ENCODE measurements at regions not wholly inside any gene's neighbourhood (a gene's known extent, or its start where the extent isn't known, plus 50 kb on each side); places are given as distances from the start of the nearest gene placed in this dataset.

- Histone ChIP-seq H3K27me3 (ENCODE audit: insufficient read depth, low read length, poor library complexity, severe bottlenecking) (no peaks in the 10 kb centered on the region), H4K20me1 (ENCODE audit: insufficient read depth, low read length, poor library complexity, severe bottlenecking) (no peaks in the 10 kb centered on the region), H3F3A (ENCODE audit: low read depth) (no peaks in the 10 kb centered on the region), H3K4me1 (ENCODE audit: insufficient read depth, low read length, poor library complexity, severe bottlenecking) (no peaks in the 10 kb centered on the region), H2AFZ (ENCODE audit: low read length) (no peak overlapping the region), H3K9ac (ENCODE audit: low read depth, low read length, poor library complexity, severe bottlenecking) (no peak overlapping the region), H3K9me3 (ENCODE audit: insufficient read depth, low read depth, low read length) (no peaks in the 10 kb centered on the region), H3K36me3 (ENCODE audit: insufficient read depth, low read length) (no peaks in the 10 kb centered on the region), H3K79me2 (ENCODE audit: insufficient read depth, low read length) (no peaks in the 10 kb centered on the region), H3K9me2 (replicated peaks; ENCODE audit: low read depth, low read length) (0 out of 2 replicates have a peak, but pooled peaks cover 4% of the 10 kb centered on the region), H3K4me2 (ENCODE audit: low read depth, low read length, poor library complexity, severe bottlenecking) (no peak overlapping the region), H3K4me3 (ENCODE audit: low read length, poor library complexity, severe bottlenecking) (no peak overlapping the region)
- TF ChIP-seq, protein P1, sequence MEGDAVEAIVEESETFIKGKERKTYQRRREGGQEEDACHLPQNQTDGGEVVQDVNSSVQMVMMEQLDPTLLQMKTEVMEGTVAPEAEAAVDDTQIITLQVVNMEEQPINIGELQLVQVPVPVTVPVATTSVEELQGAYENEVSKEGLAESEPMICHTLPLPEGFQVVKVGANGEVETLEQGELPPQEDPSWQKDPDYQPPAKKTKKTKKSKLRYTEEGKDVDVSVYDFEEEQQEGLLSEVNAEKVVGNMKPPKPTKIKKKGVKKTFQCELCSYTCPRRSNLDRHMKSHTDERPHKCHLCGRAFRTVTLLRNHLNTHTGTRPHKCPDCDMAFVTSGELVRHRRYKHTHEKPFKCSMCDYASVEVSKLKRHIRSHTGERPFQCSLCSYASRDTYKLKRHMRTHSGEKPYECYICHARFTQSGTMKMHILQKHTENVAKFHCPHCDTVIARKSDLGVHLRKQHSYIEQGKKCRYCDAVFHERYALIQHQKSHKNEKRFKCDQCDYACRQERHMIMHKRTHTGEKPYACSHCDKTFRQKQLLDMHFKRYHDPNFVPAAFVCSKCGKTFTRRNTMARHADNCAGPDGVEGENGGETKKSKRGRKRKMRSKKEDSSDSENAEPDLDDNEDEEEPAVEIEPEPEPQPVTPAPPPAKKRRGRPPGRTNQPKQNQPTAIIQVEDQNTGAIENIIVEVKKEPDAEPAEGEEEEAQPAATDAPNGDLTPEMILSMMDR (conservative IDR thresholded peaks at IDR 0.05; ENCODE audit: low read length), result no peak
- no peak for TF ChIP-seq EZH2phosphoT487 (IDR thresholded peaks at IDR 0.05; ENCODE audit: borderline replicate concordance)
Observed at GRCh38 chr1:30575066-30575465, 148.3 kb downstream of the MATN1 start.

GRCh38 chr1:30572192-30572591, 151.2 kb downstream of the MATN1 start:
- Histone ChIP-seq H3K4me3 (ENCODE audit: low read length, poor library complexity, severe bottlenecking) (no peak overlapping the region), H3K9me2 (replicated peaks; ENCODE audit: low read depth, low read length) (0 out of 2 replicates have a peak, but pooled peaks cover 4% of the 10 kb centered on the region), H3F3A (ENCODE audit: low read depth) (no peaks in the 10 kb centered on the region), H2AFZ (ENCODE audit: low read length) (no peak overlapping the region), H3K9me3 (ENCODE audit: insufficient read depth, low read depth, low read length) (no peaks in the 10 kb centered on the region), H3K4me1 (ENCODE audit: insufficient read depth, low read length, poor library complexity, severe bottlenecking) (no peaks in the 10 kb centered on the region), H3K4me2 (ENCODE audit: low read depth, low read length, poor library complexity, severe bottlenecking) (no peak overlapping the region), H4K20me1 (ENCODE audit: insufficient read depth, low read length, poor library complexity, severe bottlenecking) (no peaks in the 10 kb centered on the region), H3K9ac (ENCODE audit: low read depth, low read length, poor library complexity, severe bottlenecking) (no peak overlapping the region), H3K36me3 (ENCODE audit: insufficient read depth, low read length) (no peaks in the 10 kb centered on the region), H3K27me3 (ENCODE audit: insufficient read depth, low read length, poor library complexity, severe bottlenecking) (no peaks in the 10 kb centered on the region), H3K79me2 (ENCODE audit: insufficient read depth, low read length) (no peaks in the 10 kb centered on the region)
- no peak for TF ChIP-seq EZH2phosphoT487 (IDR thresholded peaks at IDR 0.05; ENCODE audit: borderline replicate concordance)
- TF ChIP-seq, protein P1 (conservative IDR thresholded peaks at IDR 0.05; ENCODE audit: low read length), result no peak

- Histone ChIP-seq H3K4me1 (ENCODE audit: insufficient read depth, low read length, poor library complexity, severe bottlenecking) (no peaks in the 10 kb centered on the region), H3F3A (ENCODE audit: low read depth) (no peaks in the 10 kb centered on the region), H3K79me2 (ENCODE audit: insufficient read depth, low read length) (no peaks in the 10 kb centered on the region), H3K9me2 (replicated peaks; ENCODE audit: low read depth, low read length) (0 out of 2 replicates have a peak, but pooled peaks cover 4% of the 10 kb centered on the region), H3K27me3 (ENCODE audit: insufficient read depth, low read length, poor library complexity, severe bottlenecking) (no peaks in the 10 kb centered on the region), H3K36me3 (ENCODE audit: insufficient read depth, low read length) (no peaks in the 10 kb centered on the region), H3K4me2 (ENCODE audit: low read depth, low read length, poor library complexity, severe bottlenecking) (no peak overlapping the region), H3K4me3 (ENCODE audit: low read length, poor library complexity, severe bottlenecking) (no peak overlapping the region), H4K20me1 (ENCODE audit: insufficient read depth, low read length, poor library complexity, severe bottlenecking) (no peaks in the 10 kb centered on the region), H2AFZ (ENCODE audit: low read length) (no peak overlapping the region), H3K9me3 (ENCODE audit: insufficient read depth, low read depth, low read length) (no peaks in the 10 kb centered on the region), H3K9ac (ENCODE audit: low read depth, low read length, poor library complexity, severe bottlenecking) (no peak overlapping the region)
- no peak for TF ChIP-seq EZH2phosphoT487 (IDR thresholded peaks at IDR 0.05; ENCODE audit: borderline replicate concordance)
- TF ChIP-seq, protein P1 (conservative IDR thresholded peaks at IDR 0.05; ENCODE audit: low read length), result no peak
Observed at GRCh38 chr1:30571380-30571779, 152.0 kb downstream of the MATN1 start.
